ENCODE measurements at regions not wholly inside any gene's neighbourhood (a gene's known extent, or its start where the extent isn't known, plus 50 kb on each side); places are given as distances from the start of the nearest gene placed in this dataset.

DNA sequence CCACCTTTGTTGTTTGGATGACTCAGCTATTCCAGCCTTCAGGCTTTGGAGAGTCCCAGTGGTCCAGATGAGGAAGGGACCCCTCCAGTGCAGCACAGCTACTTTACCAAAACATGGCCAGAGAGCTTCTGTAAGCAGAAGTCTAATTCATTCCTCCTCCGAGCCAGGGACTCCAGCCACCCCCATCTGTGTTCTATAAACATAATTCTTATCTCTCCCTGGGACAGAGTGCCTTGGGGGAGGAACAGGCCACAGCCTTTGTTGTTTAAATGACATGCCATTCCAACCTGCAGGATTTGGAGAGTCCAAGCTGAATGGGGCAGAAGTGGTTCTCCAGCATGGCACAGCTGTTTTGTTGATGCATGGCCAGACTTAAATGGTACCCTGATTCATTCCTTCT, 994.0 kb downstream of the TRHDE start:
- Histone ChIP-seq H4K20me1 (ENCODE audit: insufficient read depth, low read length) (no peaks in the 10 kb centered on the region), H3K36me3 (ENCODE audit: insufficient read depth, low read length) (no peaks in the 10 kb centered on the region), H3K79me2 (ENCODE audit: insufficient read depth, low read length) (no peaks in the 10 kb centered on the region), H3K4me1 (ENCODE audit: insufficient read depth, low read length, severe bottlenecking) (no peaks in the 10 kb centered on the region), H3K4me3 (ENCODE audit: low read depth, low read length, poor library complexity, severe bottlenecking) (no peak overlapping the region), H3K4me2 (ENCODE audit: low read length) (no peak overlapping the region), H3K9ac (ENCODE audit: low read length) (no peak overlapping the region), H3F3A (ENCODE audit: insufficient read depth, low read length) (no peaks in the 10 kb centered on the region), H2AFZ (ENCODE audit: low read length) (no peak overlapping the region), H3K27me3 (ENCODE audit: insufficient read depth, low read length) (no peaks in the 10 kb centered on the region), H3K9me3 (ENCODE audit: low read length) (no peaks in the 10 kb centered on the region), H3K27ac (ENCODE audit: low read depth, low read length, poor library complexity, severe bottlenecking) (no peak overlapping the region), H3K9me2 (ENCODE audit: low read depth, low read length) (no peaks in the 10 kb centered on the region)
- TF ChIP-seq, protein P1, sequence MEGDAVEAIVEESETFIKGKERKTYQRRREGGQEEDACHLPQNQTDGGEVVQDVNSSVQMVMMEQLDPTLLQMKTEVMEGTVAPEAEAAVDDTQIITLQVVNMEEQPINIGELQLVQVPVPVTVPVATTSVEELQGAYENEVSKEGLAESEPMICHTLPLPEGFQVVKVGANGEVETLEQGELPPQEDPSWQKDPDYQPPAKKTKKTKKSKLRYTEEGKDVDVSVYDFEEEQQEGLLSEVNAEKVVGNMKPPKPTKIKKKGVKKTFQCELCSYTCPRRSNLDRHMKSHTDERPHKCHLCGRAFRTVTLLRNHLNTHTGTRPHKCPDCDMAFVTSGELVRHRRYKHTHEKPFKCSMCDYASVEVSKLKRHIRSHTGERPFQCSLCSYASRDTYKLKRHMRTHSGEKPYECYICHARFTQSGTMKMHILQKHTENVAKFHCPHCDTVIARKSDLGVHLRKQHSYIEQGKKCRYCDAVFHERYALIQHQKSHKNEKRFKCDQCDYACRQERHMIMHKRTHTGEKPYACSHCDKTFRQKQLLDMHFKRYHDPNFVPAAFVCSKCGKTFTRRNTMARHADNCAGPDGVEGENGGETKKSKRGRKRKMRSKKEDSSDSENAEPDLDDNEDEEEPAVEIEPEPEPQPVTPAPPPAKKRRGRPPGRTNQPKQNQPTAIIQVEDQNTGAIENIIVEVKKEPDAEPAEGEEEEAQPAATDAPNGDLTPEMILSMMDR (IDR thresholded peaks at IDR 0.05; ENCODE audit: low read length): no peak
- TF ChIP-seq EZH2 (IDR thresholded peaks at IDR 0.05; ENCODE audit: borderline replicate concordance, low read length): no peak

DNA sequence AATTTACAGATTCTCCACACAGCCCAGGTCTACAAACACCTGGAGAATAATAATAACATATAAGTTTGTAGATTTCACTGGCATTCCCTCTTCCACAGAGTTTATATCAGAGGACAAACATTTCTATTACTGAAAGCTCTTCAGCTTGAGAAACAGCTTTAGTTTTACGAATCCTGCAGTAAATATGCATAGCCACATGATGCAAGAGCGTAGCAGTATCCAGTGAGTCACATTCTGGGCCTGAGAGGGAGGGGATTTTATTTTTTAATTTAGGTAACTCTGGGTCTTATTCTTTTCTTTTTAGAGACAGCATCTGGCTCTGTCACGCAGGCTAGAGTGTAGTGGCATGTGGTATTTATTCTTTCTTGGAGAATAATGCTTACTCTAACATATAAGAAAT, 1002.8 kb downstream of the TRHDE start:
- H3K9me3 ChIP-seq (ENCODE audit: low read length): no peaks in the 10 kb centered on the region
- H2AFZ ChIP-seq (ENCODE audit: low read length): no peak overlapping the region
- no peaks in the 10 kb centered on the region for H3K4me1 ChIP-seq (ENCODE audit: insufficient read depth, low read length, severe bottlenecking)
- no peaks in the 10 kb centered on the region for H3F3A ChIP-seq (ENCODE audit: insufficient read depth, low read length)
- no peak overlapping the region for H3K4me3 ChIP-seq (ENCODE audit: low read depth, low read length, poor library complexity, severe bottlenecking)
- no peaks in the 10 kb centered on the region for H3K79me2 ChIP-seq (ENCODE audit: insufficient read depth, low read length)
- H3K9ac ChIP-seq (ENCODE audit: low read length): no peak overlapping the region
- H3K27ac ChIP-seq (ENCODE audit: low read depth, low read length, poor library complexity, severe bottlenecking): no peak overlapping the region
- H3K4me2 ChIP-seq (ENCODE audit: low read length): no peak overlapping the region
- H3K27me3 ChIP-seq (ENCODE audit: insufficient read depth, low read length): no peaks in the 10 kb centered on the region
- no peaks in the 10 kb centered on the region for H4K20me1 ChIP-seq (ENCODE audit: insufficient read depth, low read length)
- TF ChIP-seq, protein P1 (IDR thresholded peaks at IDR 0.05; ENCODE audit: low read length): no peak
- TF ChIP-seq EZH2 (IDR thresholded peaks at IDR 0.05; ENCODE audit: borderline replicate concordance, low read length): no peak
- H3K9me2 ChIP-seq (ENCODE audit: low read depth, low read length): no peaks in the 10 kb centered on the region
- H3K36me3 ChIP-seq (ENCODE audit: insufficient read depth, low read length): no peaks in the 10 kb centered on the region

DNA sequence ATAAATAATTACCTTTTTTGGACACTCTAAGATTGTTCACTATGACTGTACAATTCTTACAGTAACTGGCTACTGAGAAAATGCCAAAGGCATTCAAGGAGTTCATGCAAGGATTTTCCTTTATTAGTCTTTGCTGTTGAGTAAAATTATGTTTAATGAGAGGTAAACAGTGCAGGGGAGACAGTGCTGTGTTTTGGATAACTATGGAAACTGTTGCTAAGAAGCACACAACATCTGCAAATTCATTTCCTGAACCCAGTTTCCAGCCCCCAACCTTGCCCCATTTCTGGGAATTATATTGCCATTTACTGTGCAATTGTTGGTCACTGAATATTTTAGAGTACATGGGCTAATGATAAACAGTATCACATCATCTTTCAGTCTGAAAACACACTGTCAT, 1005.8 kb downstream of the TRHDE start:
- TF ChIP-seq EZH2 (IDR thresholded peaks at IDR 0.05; ENCODE audit: borderline replicate concordance, low read length): no peak
- TF ChIP-seq, protein P1 (IDR thresholded peaks at IDR 0.05; ENCODE audit: low read length): no peak

More for the DNA sequence above, 1005.8 kb downstream of the TRHDE start:
- Histone ChIP-seq H3K9ac (ENCODE audit: low read length) (no peak overlapping the region), H3K4me1 (ENCODE audit: insufficient read depth, low read length, severe bottlenecking) (no peaks in the 10 kb centered on the region), H4K20me1 (ENCODE audit: insufficient read depth, low read length) (no peaks in the 10 kb centered on the region), H3F3A (ENCODE audit: insufficient read depth, low read length) (no peaks in the 10 kb centered on the region), H3K79me2 (ENCODE audit: insufficient read depth, low read length) (no peaks in the 10 kb centered on the region), H3K4me3 (ENCODE audit: low read depth, low read length, poor library complexity, severe bottlenecking) (no peak overlapping the region), H3K27ac (ENCODE audit: low read depth, low read length, poor library complexity, severe bottlenecking) (no peak overlapping the region), H2AFZ (ENCODE audit: low read length) (no peak overlapping the region), H3K36me3 (ENCODE audit: insufficient read depth, low read length) (no peaks in the 10 kb centered on the region), H3K27me3 (ENCODE audit: insufficient read depth, low read length) (no peaks in the 10 kb centered on the region), H3K9me2 (ENCODE audit: low read depth, low read length) (no peaks in the 10 kb centered on the region), H3K9me3 (ENCODE audit: low read length) (no peaks in the 10 kb centered on the region), H3K4me2 (ENCODE audit: low read length) (no peak overlapping the region)

Measured in OCI-LY1 (cell line).